HG03378 (cell line): ENCODE measurements at regions not wholly inside any gene's neighbourhood (a gene's known extent, or its start where the extent isn't known, plus 50 kb on each side); places are given as distances from the start of the nearest gene placed in this dataset.

Source experiments
- ATAC-seq: cut with Tn5 transposase; IDR thresholded peaks from one replicate; pipeline ENCODE4 v1.9.1; 2021; ENCODE audit warnings: mild to moderate bottlenecking, moderate library complexity; ENCODE audit not compliant: unreplicated experiment

DNA sequence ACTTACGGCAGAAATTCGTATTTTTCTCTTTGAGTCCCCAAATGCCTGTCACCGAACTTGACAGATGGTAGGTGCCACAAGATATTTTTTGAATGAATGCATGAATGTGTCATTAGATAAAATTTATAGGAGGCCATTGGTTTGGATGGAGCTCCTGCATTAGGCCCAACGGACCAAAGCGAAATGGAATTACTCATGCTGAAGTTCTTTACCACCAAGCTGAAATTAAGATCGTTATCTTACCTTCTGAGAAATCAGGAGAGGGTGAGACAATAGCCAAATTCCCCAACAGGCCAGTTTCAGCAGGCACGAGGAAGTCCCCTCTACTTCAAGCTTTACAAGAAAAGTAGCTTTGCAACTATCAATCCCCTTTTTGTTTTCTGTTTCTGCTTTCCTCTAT, 452.5 kb upstream of the ARGLU1 start:
- no peak for ATAC-seq

DNA sequence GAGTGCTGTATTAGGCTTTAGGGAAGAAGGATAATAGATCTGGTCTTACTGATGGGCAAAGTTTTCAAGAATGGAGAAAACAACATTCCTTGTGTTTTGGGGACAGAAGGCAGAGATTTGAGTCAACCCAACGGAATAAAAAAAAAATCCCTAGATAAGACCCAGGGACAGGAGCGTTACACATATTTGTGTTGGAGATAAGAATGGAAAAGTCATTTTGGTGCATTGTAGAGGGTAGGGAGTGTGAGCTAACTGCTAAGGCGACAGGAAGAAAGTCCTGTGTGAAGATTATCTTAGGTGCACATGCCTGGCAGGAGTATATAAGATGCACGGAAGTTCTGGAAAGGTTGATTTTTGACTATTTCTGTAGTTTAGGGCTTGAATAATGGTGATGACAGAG, 450.3 kb upstream of the ARGLU1 start:
- ATAC-seq, result no peak

DNA sequence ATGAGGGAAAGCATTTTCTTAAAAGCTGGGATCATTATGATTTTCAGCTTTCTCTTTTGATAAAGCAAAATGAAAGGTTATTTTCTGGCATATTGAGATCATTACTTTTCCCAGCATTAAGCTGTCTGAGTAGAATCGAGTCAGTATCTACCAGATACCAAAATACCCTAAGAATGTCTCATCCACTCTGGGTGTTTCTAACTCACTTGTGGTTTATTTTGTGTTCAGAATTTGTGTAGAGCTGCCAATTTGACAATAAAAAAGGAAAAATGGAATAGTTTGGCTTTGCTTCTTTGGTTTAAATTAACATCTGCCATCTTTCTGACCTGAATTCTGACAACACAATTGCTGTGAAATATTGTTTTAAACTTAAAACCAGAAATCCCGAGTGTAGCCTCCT, 438.7 kb upstream of the ARGLU1 start:
- ATAC-seq, result no peak

DNA sequence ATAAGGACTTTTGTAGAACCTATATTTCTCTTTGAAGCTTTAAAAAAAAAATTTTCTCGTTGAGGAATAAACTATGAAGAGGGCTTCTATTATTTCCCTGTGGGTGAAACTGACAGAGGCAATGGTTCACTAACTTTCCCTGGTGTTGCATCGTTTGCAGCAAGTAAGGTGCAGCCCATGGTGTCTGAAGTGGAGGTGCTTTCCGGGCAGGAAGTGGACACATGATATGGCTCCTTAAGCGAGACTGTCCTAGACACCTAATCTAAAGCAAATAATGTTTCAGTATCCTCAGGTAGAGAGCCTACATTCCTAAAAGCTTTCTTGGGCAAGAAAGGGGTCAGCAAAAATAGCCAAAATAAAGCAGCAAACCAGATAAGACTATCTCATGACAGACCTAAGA, 437.6 kb upstream of the ARGLU1 start:
- ATAC-seq, result no peak

DNA sequence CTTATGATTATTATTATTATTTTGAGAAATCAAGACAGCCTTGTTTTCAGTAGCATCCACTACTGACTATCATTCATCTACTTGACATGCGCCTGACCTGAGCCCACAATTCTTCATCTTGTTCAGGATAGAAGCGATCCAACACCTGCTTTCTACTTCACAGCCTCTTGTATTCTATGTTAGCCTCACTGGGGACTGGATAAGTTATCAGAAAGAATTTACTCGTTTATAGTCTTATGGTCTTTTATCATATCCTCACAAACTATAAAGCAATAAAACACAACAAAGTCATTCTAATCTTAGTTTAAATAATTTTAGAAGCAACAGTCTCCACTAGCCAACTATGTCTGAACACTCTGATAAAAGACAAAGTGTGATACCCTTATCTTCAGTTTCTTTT, 436.0 kb upstream of the ARGLU1 start:
- no peak for ATAC-seq

DNA sequence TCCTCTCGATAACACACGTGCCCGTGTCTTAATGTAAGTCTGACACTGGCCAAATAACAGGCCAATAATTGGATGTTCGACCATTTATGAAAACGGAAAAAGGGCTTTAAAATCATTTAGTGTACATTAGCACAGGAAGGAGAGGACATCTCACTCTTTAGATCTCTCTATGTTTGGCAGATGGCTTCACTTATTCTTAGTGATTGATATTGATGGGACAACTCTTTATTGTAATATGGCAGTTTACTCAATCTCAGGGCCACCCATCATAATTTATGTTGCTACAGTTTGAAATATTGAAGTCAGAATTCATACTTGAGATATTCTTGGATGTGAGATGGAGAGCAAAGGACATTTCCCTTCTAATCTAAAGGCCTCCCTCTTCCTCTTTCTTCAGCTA, 430.7 kb upstream of the ARGLU1 start:
- ATAC-seq, result no peak

DNA sequence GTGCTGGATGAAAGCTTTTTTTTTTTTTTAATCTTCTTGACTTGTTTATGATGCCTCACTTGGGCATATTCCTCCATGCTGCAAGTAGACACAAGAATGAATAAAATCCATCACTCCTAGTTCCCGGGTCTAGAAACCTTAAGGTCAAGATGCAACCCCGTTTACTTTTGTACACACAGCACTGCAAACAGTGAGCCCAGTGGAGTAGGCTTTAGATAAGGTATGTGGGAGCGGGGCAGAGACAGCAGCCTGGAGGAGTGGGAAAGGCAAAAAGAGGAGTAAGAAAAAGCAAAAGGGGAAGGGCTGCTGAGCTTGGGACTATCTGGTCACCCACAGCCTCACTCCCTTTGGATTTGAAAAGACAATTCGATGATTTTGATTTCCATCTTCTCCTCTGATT, 429.8 kb upstream of the ARGLU1 start:
- ATAC-seq, result no peak

- ATAC-seq, result no peak
These were observed 429.1 kb upstream of the ARGLU1 start for GRCh38 chr13:106996867-106997618.

GRCh38 chr13:106990594-106990993, 422.7 kb upstream of the ARGLU1 start:
- ATAC-seq, result no peak

GRCh38 chr13:106989876-106990275, 421.9 kb upstream of the ARGLU1 start:
- ATAC-seq, result no peak

DNA sequence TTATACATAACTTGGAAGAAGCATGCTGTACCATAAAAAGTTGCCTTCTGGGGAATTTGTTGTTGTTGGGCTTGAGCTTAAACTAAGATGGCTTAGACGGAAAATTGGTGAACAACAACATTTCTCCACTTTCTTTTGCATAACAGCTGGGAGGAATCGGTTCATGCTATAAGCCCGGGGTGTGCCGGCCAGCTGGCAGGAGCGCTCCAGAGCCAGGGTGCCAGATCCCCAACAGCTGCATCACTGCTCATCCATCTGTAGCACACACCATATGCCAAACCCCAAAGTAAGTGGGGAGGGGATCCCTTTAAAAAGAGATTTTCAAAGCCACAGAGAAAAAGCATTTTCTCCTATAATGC, 419.5 kb upstream of the ARGLU1 start:
- ATAC-seq, result no peak

DNA sequence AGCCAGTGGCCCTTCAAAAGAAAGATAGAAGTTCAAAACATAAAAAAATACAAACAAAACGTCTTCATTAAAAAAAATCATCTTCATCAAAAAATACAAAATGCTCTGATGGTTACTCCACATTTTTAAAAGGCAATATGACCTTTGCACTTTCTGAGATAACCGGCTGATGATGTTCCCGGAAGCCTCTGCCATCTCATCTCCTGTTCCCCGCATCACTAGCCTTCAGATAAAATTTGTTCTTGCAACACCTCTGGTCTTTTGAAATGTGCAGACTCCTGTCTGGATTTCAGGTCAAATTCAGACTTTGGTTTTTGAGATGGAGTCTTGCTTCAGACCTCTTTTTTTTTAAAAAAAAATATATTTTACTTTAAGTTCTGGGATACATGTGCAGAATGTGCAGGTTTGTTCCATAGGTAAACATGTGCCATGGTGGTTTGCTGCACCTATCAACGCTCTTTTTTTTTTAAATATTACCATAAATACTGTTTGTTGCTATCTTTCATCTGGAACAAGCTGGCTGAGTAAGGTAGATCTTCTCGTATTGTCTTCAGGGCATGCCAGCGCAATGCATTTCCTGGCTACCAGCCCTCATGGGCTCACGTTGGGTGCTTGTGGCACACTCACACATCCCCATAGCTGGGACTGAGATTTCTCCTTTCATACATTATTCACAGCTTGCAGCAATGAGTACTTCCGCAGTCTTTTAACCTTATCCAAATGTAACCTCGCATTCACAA, 418.9 kb upstream of the ARGLU1 start:
- ATAC-seq, result no peak

- ATAC-seq, result no peak
These were observed 418.1 kb upstream of the ARGLU1 start for GRCh38 chr13:106986033-106986484.

GRCh38 chr13:106985481-106985880, 417.5 kb upstream of the ARGLU1 start:
- no peak for ATAC-seq

DNA sequence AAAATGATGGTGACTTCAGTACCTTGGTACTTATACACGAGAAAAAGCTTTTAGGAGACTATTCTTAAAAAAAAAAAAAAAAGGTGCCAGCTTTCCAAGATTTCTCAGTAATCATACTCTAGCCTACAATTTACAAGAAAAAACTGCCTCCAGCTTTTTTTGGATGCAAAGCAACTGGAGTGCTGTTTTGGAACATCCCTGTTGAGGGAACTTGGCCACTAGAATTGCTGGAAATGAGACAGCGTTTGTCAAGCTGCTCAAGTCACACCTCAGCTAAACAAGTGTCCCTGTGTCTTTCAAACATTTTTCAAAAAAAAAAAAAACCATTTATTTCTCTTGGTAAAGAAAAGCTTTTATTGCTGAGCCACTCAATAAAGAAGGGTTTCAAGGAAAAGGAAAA, 413.1 kb upstream of the ARGLU1 start:
- ATAC-seq, result no peak

GRCh38 chr13:106967391-106967790, 399.5 kb upstream of the ARGLU1 start:
- ATAC-seq, result no peak

- ATAC-seq, result no peak
These were observed 395.2 kb upstream of the ARGLU1 start for GRCh38 chr13:106963151-106963550.

- no peak for ATAC-seq
These were observed 393.7 kb upstream of the ARGLU1 start for GRCh38 chr13:106961651-106962050.

- no peak for ATAC-seq
These were observed 393.3 kb upstream of the ARGLU1 start for GRCh38 chr13:106961216-106961615.

DNA sequence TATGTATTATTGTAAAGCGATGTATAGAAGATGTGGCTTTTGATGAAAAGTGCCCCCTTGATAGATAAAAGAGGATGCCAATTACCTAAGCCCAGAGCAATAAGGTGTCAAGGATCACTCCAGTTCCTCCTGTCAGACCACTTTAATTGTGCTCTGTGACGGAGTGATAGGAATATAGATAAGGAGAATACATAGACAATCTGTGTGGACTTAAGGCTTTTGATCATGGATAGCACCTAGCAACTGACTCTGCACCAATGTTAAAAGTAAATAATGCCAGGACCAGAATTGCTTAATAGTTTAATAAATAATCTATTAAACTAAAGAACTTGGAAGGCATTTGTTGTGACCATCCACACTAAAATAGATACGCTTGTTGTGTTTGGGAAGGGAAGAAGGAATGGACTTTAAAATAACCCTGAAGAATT, 390.7 kb upstream of the ARGLU1 start:
- no peak for ATAC-seq

DNA sequence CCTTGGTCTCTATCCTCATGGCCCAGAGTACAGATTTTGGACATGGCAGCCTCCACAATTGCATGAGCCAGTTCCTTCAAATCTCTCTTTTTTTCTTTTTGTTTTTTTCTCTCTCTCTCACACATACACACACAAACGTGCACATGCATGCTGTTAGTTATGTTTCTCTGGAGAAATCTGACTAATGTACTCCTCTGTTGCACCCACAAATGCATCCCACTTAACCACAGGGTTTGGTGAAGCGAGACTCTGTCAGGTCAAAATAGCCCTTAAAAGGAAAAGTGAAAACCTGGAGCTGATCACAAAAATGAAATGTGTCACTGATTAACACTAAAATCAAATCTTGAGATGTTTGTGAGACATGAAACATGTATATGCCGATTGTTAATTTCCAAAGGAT, 374.6 kb upstream of the ARGLU1 start:
- ATAC-seq, result peak; percentile 77

DNA sequence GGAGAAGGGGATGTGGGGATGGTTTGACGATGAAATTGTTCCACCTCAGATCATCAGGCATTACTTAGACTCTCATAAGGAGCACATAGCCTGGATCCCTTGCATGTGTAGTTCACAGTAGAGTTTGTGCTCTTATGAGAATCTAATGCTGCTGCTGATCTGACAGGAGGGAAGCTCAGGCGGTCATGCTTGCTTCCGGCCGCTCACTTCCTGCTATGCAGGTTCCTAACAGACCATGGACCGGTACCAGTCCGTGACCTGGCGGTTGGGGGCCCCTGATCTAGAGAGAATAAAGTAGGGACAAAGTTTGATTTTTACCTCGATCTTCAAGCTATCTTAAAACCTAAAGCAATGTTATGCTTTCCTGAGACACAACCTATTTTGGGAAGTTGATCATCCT, 373.8 kb upstream of the ARGLU1 start:
- ATAC-seq, result no peak

GRCh38 chr13:106927421-106927820, 359.5 kb upstream of the ARGLU1 start:
- no peak for ATAC-seq
